ENCODE measurements at regions not wholly inside any gene's neighbourhood (a gene's known extent, or its start where the extent isn't known, plus 50 kb on each side); places are given as distances from the start of the nearest gene placed in this dataset.
"Not testable (repeated sequence)": the region's sequence is repeated elsewhere in the genome, so short reads cannot be mapped to it uniquely, and the experiment has no call there.

GRCh38 chr4:3943051-3943450 is 176.9 kb downstream of the ADRA2C start:
- TF ChIP-seq CTCF, EZH2phosphoT487 (IDR thresholded peaks at IDR 0.05; ENCODE audit: low read length): not testable (repeated sequence)
